OCI-LY7 (cell line): ENCODE measurements at regions not wholly inside any gene's neighbourhood (a gene's known extent, or its start where the extent isn't known, plus 50 kb on each side); places are given as distances from the start of the nearest gene placed in this dataset.

ENCODE experiments used
- CTCF ChIP-seq: fragments of 200-600 bp; sonication (generic); conservative IDR thresholded peaks from 2 replicates; pipeline ENCODE4 v1.5.1; 2014; ENCODE audit warnings: mild to moderate bottlenecking, antibody characterized with exemption, low read length, moderate library complexity, mixed read lengths
- EZH2phosphoT487 ChIP-seq: fragments of 200-600 bp; sonication (generic); IDR thresholded peaks from 2 replicates; pipeline ENCODE4 v1.6.1; 2018; ENCODE audit warnings: low read depth, borderline replicate concordance, mild to moderate bottlenecking, mixed run types, antibody characterized with exemption, low read length, moderate library complexity, mixed read lengths

DNA sequence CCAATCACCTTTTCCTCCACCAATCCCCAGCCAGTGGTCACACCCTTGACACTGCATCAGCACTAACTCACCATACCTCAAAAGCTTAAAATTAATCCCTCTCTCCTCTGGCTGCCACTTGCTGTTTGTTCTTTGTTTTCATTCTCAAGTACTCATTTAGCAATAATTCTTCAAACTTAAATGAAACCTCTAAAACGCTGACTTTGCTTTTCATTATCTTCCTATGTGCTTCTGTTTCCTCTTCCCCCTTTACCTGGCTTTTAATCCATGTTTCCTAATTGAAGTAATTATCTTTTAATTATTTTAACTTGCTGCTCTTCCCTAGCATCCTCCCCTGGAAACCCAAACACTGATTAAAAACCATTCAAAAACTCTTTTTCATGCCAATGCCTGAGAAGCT is 348.9 kb upstream of the MEOX2 start:
- no peak for TF ChIP-seq CTCF
- TF ChIP-seq EZH2phosphoT487, result no peak
